Liver (tissue), 8 donors: ENCODE measurements at regions not wholly inside any gene's neighbourhood (a gene's known extent, or its start where the extent isn't known, plus 50 kb on each side); places are given as distances from the start of the nearest gene placed in this dataset.

Source experiments
- DNase-seq: peaks from one replicate; pipeline ENCODE4 v3.0.0-alpha.2; 2017; ENCODE audit warnings: low spot score
- H3K27ac ChIP-seq, 2 donors: one replicate each; pipeline ENCODE4 v1.7.0; 2013; ENCODE audit warnings: inconsistent platforms in 2 of 2, low read length in 2 of 2, control low read depth in 1 of 2, low read depth in 1 of 2, mild to moderate bottlenecking in 1 of 2
- H3K27me3 ChIP-seq, 4 donors: one replicate each; pipeline versions ENCODE4 v1.6.1 to v1.7.0; 2013; ENCODE audit warnings: low read length in 3 of 4, inconsistent platforms in 1 of 4, mild to moderate bottlenecking in 1 of 4, moderate library complexity in 1 of 4; ENCODE audit not compliant: control insufficient read depth in 4 of 4, insufficient read depth in 4 of 4
- H3K36me3 ChIP-seq, 4 donors: one replicate each; pipeline versions ENCODE4 v1.6.1 to v1.7.0; 2013; ENCODE audit warnings: low read length in 3 of 4, mild to moderate bottlenecking in 3 of 4, low read depth in 1 of 4, moderate library complexity in 1 of 4; ENCODE audit not compliant: control insufficient read depth in 4 of 4, insufficient read depth in 3 of 4
- H3K4me1 ChIP-seq, 4 donors: one replicate each; pipeline versions ENCODE4 v1.6.1 to v1.7.0; 2013; ENCODE audit warnings: low read length in 3 of 4, mild to moderate bottlenecking in 3 of 4, moderate library complexity in 1 of 4; ENCODE audit not compliant: control insufficient read depth in 4 of 4, insufficient read depth in 4 of 4
- H3K4me3 ChIP-seq, 3 donors: one replicate each; pipeline versions ENCODE4 v1.6.1 to v1.7.0; 2013; ENCODE audit warnings: low read length in 3 of 3, control low read depth in 1 of 3, low read depth in 1 of 3, mild to moderate bottlenecking in 1 of 3
- H3K9ac ChIP-seq, 2 donors: one replicate each; pipeline ENCODE4 v1.7.0; 2013; ENCODE audit warnings: low read length in 2 of 2, mild to moderate bottlenecking in 2 of 2, moderate library complexity in 2 of 2, control low read depth in 1 of 2, low read depth in 1 of 2
- H3K9me3 ChIP-seq, 4 donors: one replicate each; pipeline versions ENCODE4 v1.6.1 to v1.7.0; 2013; ENCODE audit warnings: low read length in 3 of 4; ENCODE audit not compliant: control insufficient read depth in 4 of 4
- ATF3 ChIP-seq: IDR thresholded peaks from 2 replicates; pipeline ENCODE4 v1.6.1; 2016; ENCODE audit warnings: antibody characterized with exemption
- CTCF ChIP-seq: fragments of 150-350 bp; IDR thresholded peaks from 2 replicates; pipeline ENCODE4 v1.5.1; 2017; ENCODE audit warnings: improper control_type of control experiment, low read depth, low read length; ENCODE audit not compliant: missing input control
- EGR1 ChIP-seq, 2 donors: IDR thresholded peaks; 2 replicates each; pipeline ENCODE4 v1.6.1; 2016 to 2018; ENCODE audit warnings: antibody characterized with exemption in 2 of 2, low read depth in 2 of 2
- FOXA1 ChIP-seq: IDR thresholded peaks from 2 replicates; pipeline ENCODE4 v1.6.1; 2016; ENCODE audit warnings: antibody characterized with exemption
- FOXA2 ChIP-seq: IDR thresholded peaks from 2 replicates; pipeline ENCODE4 v1.6.1; 2016; ENCODE audit warnings: antibody characterized with exemption
- GABPA ChIP-seq, 2 donors: IDR thresholded peaks in 1 of 2; conservative IDR thresholded peaks in 1 of 2; 2 replicates each; pipeline ENCODE4 v1.6.1; 2016; ENCODE audit warnings: antibody characterized with exemption in 2 of 2, mild to moderate bottlenecking in 1 of 2, moderate library complexity in 1 of 2
- HNF4A ChIP-seq, 2 donors: conservative IDR thresholded peaks; 2 replicates each; pipeline ENCODE4 v1.6.1; 2016; ENCODE audit warnings: antibody characterized with exemption in 2 of 2, mild to moderate bottlenecking in 2 of 2
- HNF4G ChIP-seq: IDR thresholded peaks from 2 replicates; pipeline ENCODE4 v1.6.1; 2016; ENCODE audit warnings: antibody characterized with exemption
- JUND ChIP-seq, 2 donors: IDR thresholded peaks; 2 replicates each; pipeline ENCODE4 v1.6.1; 2016; ENCODE audit warnings: antibody characterized with exemption in 2 of 2
- MAX ChIP-seq: IDR thresholded peaks from 2 replicates; pipeline ENCODE4 v1.6.1; 2016; ENCODE audit warnings: antibody characterized with exemption
- NR2F2 ChIP-seq: IDR thresholded peaks from 2 replicates; pipeline ENCODE4 v1.6.1; 2016; ENCODE audit warnings: antibody characterized with exemption
- RAD21 ChIP-seq, 2 donors: IDR thresholded peaks; 2 replicates each; pipeline ENCODE4 v1.6.1; 2016; ENCODE audit warnings: antibody characterized with exemption in 2 of 2, mild to moderate bottlenecking in 2 of 2
- REST ChIP-seq: IDR thresholded peaks from 2 replicates; pipeline ENCODE4 v1.6.1; 2016; ENCODE audit warnings: antibody characterized with exemption, mild to moderate bottlenecking
- RXRA ChIP-seq, 2 donors: IDR thresholded peaks; 2 replicates each; pipeline ENCODE4 v1.6.1; 2017 to 2018; ENCODE audit warnings: antibody characterized with exemption in 2 of 2, mild to moderate bottlenecking in 1 of 2
- SP1 ChIP-seq: IDR thresholded peaks from 2 replicates; pipeline ENCODE4 v1.6.1; 2018; ENCODE audit warnings: antibody characterized with exemption, mild to moderate bottlenecking
- TAF1 ChIP-seq: conservative IDR thresholded peaks from 2 replicates; pipeline ENCODE4 v1.6.1; 2016; ENCODE audit warnings: antibody characterized with exemption, mild to moderate bottlenecking
- YY1 ChIP-seq: IDR thresholded peaks from 2 replicates; pipeline ENCODE4 v1.6.1; 2016; ENCODE audit warnings: antibody characterized with exemption, mild to moderate bottlenecking
- ZBTB33 ChIP-seq: IDR thresholded peaks from 2 replicates; pipeline ENCODE4 v1.6.1; 2016; ENCODE audit warnings: antibody characterized with exemption
- WGBS: extraction: QIAGEN DNeasy Blood & Tissue Kit; methylation state at CpG from one replicate; pipeline ENCODE4 v1.1.7; 2013; 5-methylcytosine and 5-hydroxymethylcytosine counted together
- donor health status: healthy.
- donor health status: healthy.
- donor health status: healthy.
- donor health status: healthy.
- donor health status: healthy.

GRCh38 chr2:48178611-48179010, 135.9 kb upstream of the FOXN2 start:
- H3K4me1 ChIP-seq: peaks cover 0 to 5% (median 2%) of the 10 kb centered on the region in 4 donors
- H3K36me3 ChIP-seq: no peaks in the 10 kb centered on the region
- H3K4me3 ChIP-seq: no peak overlapping the region
- no peak overlapping the region for H3K27ac ChIP-seq
- H3K9ac ChIP-seq: no peak overlapping the region
- 95% methylated on average over 3 of the region's 3 CpGs for WGBS
- TF ChIP-seq ZBTB33 (no peak), TAF1 (no peak), FOXA1 (no peak), GABPA (IDR thresholded peaks at IDR 0.05 in 1 of 2, conservative IDR thresholded peaks at IDR 0.05 in 1 of 2) (no peak), RAD21 (IDR thresholded peaks at IDR 0.05) (no peak), HNF4A (conservative IDR thresholded peaks at IDR 0.05) (no peak), FOXA2 (no peak), SP1 (no peak), JUND (IDR thresholded peaks at IDR 0.05) (no peak), ATF3 (no peak), CTCF (no peak), MAX (no peak), HNF4G (no peak), REST (no peak), RXRA (IDR thresholded peaks at IDR 0.05) (no peak), NR2F2 (no peak), YY1 (no peak), EGR1 (IDR thresholded peaks at IDR 0.05; ENCODE audit: low read depth in 2 of 2) (no peak)
- DNase-seq: no peak
- H3K27me3 ChIP-seq: no peaks in the 10 kb centered on the region
- no peaks in the 10 kb centered on the region for H3K9me3 ChIP-seq

- no peaks in the 10 kb centered on the region for H3K9me3 ChIP-seq
- no peak for DNase-seq
- H3K36me3 ChIP-seq: no peaks in the 10 kb centered on the region
- H3K27me3 ChIP-seq: no peaks in the 10 kb centered on the region
- H3K4me3 ChIP-seq: no peak overlapping the region
- no peak overlapping the region for H3K9ac ChIP-seq
- no peaks in the 10 kb centered on the region for H3K4me1 ChIP-seq
- no peak overlapping the region for H3K27ac ChIP-seq
- 69% methylated on average over 5 of the region's 5 CpGs for WGBS
- TF ChIP-seq RAD21 (IDR thresholded peaks at IDR 0.05): no peak
- no peak for TF ChIP-seq EGR1 (IDR thresholded peaks at IDR 0.05; ENCODE audit: low read depth in 2 of 2)
- no peak for TF ChIP-seq JUND (IDR thresholded peaks at IDR 0.05)
- no peak for TF ChIP-seq TAF1
- TF ChIP-seq CTCF: no peak
- TF ChIP-seq RXRA (IDR thresholded peaks at IDR 0.05): no peak
- TF ChIP-seq ATF3: no peak
- no peak for TF ChIP-seq FOXA1
- no peak for TF ChIP-seq HNF4G
- no peak for TF ChIP-seq REST
- no peak for TF ChIP-seq MAX
Observed at GRCh38 chr2:48180557-48180956, 133.9 kb upstream of the FOXN2 start.
